Cardiac muscle cell (in vitro differentiated cells and primary cell): ENCODE measurements at regions not wholly inside any gene's neighbourhood (a gene's known extent, or its start where the extent isn't known, plus 50 kb on each side); places are given as distances from the start of the nearest gene placed in this dataset.

Experiments used
- DNase-seq, 2 donors: peaks; one replicate each; pipeline versions ENCODE4 v3.0.0 to v3.0.0-alpha.2; 2010 to 2017; ENCODE audit warnings: low read depth in 1 of 2, low spot score in 1 of 2
- H3K27ac ChIP-seq: fragments of 200-600 bp; sonication (generic); 2 replicates; pipeline ENCODE4 v1.5.1; 2016
- H3K27me3 ChIP-seq: fragments of 200-600 bp; sonication (generic); 2 replicates; pipeline ENCODE4 v1.6.0; 2016; ENCODE audit warnings: control low read depth
- H3K36me3 ChIP-seq: fragments of 200-600 bp; sonication (generic); 2 replicates; pipeline ENCODE4 v1.5.1; 2016; ENCODE audit warnings: control low read depth
- H3K4me1 ChIP-seq: fragments of 200-600 bp; sonication (generic); 2 replicates; pipeline ENCODE4 v1.8.1; 2017; ENCODE audit warnings: low read depth, mild to moderate bottlenecking, mixed run types
- H3K4me3 ChIP-seq: fragments of 200-600 bp; sonication (generic); 2 replicates; pipeline ENCODE4 v1.5.1; 2016; ENCODE audit warnings: mild to moderate bottlenecking
- H3K9me3 ChIP-seq: fragments of 200-600 bp; sonication (generic); 2 replicates; pipeline ENCODE4 v1.5.1; 2017; ENCODE audit warnings: low read depth, mild to moderate bottlenecking, control low read depth
- TF ChIP-seq, protein P1 (sequence below): IDR thresholded peaks from 2 replicates; pipeline ENCODE4 v1.5.1; 2012; ENCODE audit warnings: low read depth, mild to moderate bottlenecking, low read length

GRCh38 chr5:36751886-36752285, 124.7 kb upstream of the NIPBL start:
- H3K27ac ChIP-seq = no peak overlapping the region
- TF ChIP-seq, protein P1, sequence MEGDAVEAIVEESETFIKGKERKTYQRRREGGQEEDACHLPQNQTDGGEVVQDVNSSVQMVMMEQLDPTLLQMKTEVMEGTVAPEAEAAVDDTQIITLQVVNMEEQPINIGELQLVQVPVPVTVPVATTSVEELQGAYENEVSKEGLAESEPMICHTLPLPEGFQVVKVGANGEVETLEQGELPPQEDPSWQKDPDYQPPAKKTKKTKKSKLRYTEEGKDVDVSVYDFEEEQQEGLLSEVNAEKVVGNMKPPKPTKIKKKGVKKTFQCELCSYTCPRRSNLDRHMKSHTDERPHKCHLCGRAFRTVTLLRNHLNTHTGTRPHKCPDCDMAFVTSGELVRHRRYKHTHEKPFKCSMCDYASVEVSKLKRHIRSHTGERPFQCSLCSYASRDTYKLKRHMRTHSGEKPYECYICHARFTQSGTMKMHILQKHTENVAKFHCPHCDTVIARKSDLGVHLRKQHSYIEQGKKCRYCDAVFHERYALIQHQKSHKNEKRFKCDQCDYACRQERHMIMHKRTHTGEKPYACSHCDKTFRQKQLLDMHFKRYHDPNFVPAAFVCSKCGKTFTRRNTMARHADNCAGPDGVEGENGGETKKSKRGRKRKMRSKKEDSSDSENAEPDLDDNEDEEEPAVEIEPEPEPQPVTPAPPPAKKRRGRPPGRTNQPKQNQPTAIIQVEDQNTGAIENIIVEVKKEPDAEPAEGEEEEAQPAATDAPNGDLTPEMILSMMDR = no peak
- no peak overlapping the region for H3K4me3 ChIP-seq
- no peak for DNase-seq
- no peaks in the 10 kb centered on the region for H3K36me3 ChIP-seq
- peaks cover 8% of the 10 kb centered on the region for H3K27me3 ChIP-seq
- H3K9me3 ChIP-seq = no peaks in the 10 kb centered on the region
- no peaks in the 10 kb centered on the region for H3K4me1 ChIP-seq

- DNase-seq = no peak
- no peaks in the 10 kb centered on the region for H3K27me3 ChIP-seq
- TF ChIP-seq, protein P1 = no peak
- no peaks in the 10 kb centered on the region for H3K4me1 ChIP-seq
- H3K4me3 ChIP-seq = no peak overlapping the region
- H3K36me3 ChIP-seq = no peaks in the 10 kb centered on the region
- H3K9me3 ChIP-seq = no peaks in the 10 kb centered on the region
- H3K27ac ChIP-seq = no peak overlapping the region
Observed at GRCh38 chr5:36755342-36755741, 121.2 kb upstream of the NIPBL start.

DNA sequence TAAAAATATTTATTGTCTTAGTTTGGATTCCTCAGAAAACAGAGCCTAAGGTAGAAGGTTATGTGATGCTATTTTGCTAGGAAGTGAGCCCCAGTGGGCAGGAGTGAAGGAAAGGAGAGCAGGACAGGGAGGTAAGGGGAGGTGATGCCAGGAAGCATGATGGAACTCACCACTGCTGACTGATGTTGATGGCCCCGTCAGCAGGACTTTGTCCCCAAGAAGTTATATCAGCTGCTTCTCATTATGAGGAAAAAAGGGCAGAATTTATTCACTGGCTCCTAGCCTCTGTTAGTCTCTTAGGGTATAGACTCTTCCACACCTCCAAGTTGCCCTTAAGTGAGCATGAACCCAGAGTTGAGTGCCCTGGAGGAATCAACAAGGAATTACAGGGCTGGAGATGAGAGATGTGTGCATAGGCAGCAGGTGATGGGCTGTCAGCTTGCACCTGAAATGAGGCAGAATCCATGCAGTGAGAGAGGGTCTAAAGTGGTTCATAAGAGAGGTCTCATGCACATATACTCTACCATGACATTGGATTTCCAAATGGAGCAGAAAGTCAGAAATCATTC, 120.6 kb upstream of the NIPBL start:
- Histone ChIP-seq H3K4me1 (no peaks in the 10 kb centered on the region), H3K4me3 (no peak overlapping the region), H3K9me3 (no peaks in the 10 kb centered on the region), H3K27me3 (no peaks in the 10 kb centered on the region), H3K36me3 (no peaks in the 10 kb centered on the region), H3K27ac (no peak overlapping the region)
- TF ChIP-seq, protein P1 = no peak
- no peak for DNase-seq

- H3K27me3 ChIP-seq = no peaks in the 10 kb centered on the region
- H3K27ac ChIP-seq = no peak overlapping the region
- H3K4me3 ChIP-seq = no peak overlapping the region
- TF ChIP-seq, protein P1 = no peak
- H3K36me3 ChIP-seq = no peaks in the 10 kb centered on the region
- no peaks in the 10 kb centered on the region for H3K9me3 ChIP-seq
- DNase-seq = no peak
- H3K4me1 ChIP-seq = no peaks in the 10 kb centered on the region
Observed at GRCh38 chr5:36756848-36757247, 119.7 kb upstream of the NIPBL start.

GRCh38 chr5:36759117-36759516, 117.5 kb upstream of the NIPBL start:
- Histone ChIP-seq H3K4me3 (no peak overlapping the region), H3K27me3 (no peaks in the 10 kb centered on the region), H3K4me1 (no peaks in the 10 kb centered on the region), H3K27ac (no peak overlapping the region), H3K9me3 (no peaks in the 10 kb centered on the region), H3K36me3 (no peaks in the 10 kb centered on the region)
- TF ChIP-seq, protein P1 = no peak
- DNase-seq = no peak

DNA sequence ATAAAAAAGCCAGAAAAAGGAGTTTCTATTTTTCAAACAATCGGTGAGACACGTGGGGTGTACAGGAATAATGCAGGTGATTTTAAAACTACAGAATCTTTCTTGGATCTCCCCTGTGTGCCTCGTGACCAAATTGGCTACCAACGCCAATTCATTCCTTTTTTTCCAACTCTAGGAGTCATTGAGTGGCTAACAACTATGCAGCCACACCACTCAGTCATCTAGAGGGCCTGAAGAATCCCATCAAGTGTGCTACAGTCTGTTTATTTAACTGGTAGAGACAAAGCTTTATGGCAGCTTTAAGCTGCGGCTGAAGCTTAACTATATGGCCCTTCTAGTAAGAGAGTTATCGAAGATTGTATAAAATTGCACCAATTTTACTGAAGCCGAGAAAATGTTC, 113.1 kb upstream of the NIPBL start:
- no peak for DNase-seq
- no peak overlapping the region for H3K4me3 ChIP-seq
- TF ChIP-seq, protein P1 = no peak
- H3K4me1 ChIP-seq = no peaks in the 10 kb centered on the region
- H3K27me3 ChIP-seq = no peaks in the 10 kb centered on the region
- H3K27ac ChIP-seq = no peak overlapping the region
- no peaks in the 10 kb centered on the region for H3K9me3 ChIP-seq
- no peaks in the 10 kb centered on the region for H3K36me3 ChIP-seq
